Right ventricle myocardium inferior (tissue), 1 donor: ENCODE measurements at regions not wholly inside any gene's neighbourhood (a gene's known extent, or its start where the extent isn't known, plus 50 kb on each side); places are given as distances from the start of the nearest gene placed in this dataset.

Experiments used
- ATAC-seq: fragments of 200-7000 bp; cut with Tn5 transposase; one replicate; pipeline ENCODE4 v1.9.1; 2020; ENCODE audit warnings: mild to moderate bottlenecking, moderate library complexity
- DNase-seq: peaks from one replicate; pipeline ENCODE4 v3.0.0; 2021; ENCODE audit errors: missing footprints
- intact Hi-C: fragments of 100-400 bp; cut with DNase I; formaldehyde crosslinking; loops from one replicate; pipeline ENCODE4 v1.11.0; 2022
- donor health status: DM: no; HTN: yes; CAD: no; lungs with severe emphysema.

- intact Hi-C loops, result no loop called here
- ATAC-seq (peak; percentile 78), DNase-seq (peak; percentile 88)
Measured at GRCh38 chr13:105139380-105140285, 1395.8 kb downstream of the EFNB2 start.

- no peak for ATAC-seq
- DNase-seq, result no peak
- intact Hi-C loops, result no loop called here
Measured at GRCh38 chr13:105139048-105139379, 1396.4 kb downstream of the EFNB2 start.

- no peak for DNase-seq
- ATAC-seq, result no peak
- intact Hi-C loops, result no loop called here
Measured at GRCh38 chr13:105135852-105136615, 1399.4 kb downstream of the EFNB2 start.

GRCh38 chr13:105127732-105128131 lies 1407.7 kb downstream of the EFNB2 start:
- no peak for ATAC-seq
- DNase-seq, result no peak
- intact Hi-C loops, result no loop called here

- no peak for ATAC-seq
- no peak for DNase-seq
Measured at GRCh38 chr13:105121221-105121620, 1414.2 kb downstream of the EFNB2 start.

GRCh38 chr13:105118426-105118985 lies 1417.0 kb downstream of the EFNB2 start:
- DNase-seq (no peak), ATAC-seq (no peak)
- intact Hi-C loops, result no loop called here

More at GRCh38 chr13:105121221-105121620, 1414.2 kb downstream of the EFNB2 start:
- intact Hi-C loops, result no loop called here

- ATAC-seq (no peak), DNase-seq (no peak)
- intact Hi-C loops, result no loop called here
Measured at GRCh38 chr13:105116966-105117365, 1418.5 kb downstream of the EFNB2 start.

GRCh38 chr13:105112561-105112960 lies 1422.9 kb downstream of the EFNB2 start:
- no peak for ATAC-seq
- no peak for DNase-seq
- intact Hi-C loops, result no loop called here

GRCh38 chr13:105107781-105108180 lies 1427.7 kb downstream of the EFNB2 start:
- intact Hi-C loops, result no loop called here
- ATAC-seq, result no peak
- DNase-seq, result no peak

- no peak for ATAC-seq
- intact Hi-C loops, result no loop called here
- DNase-seq, result no peak
Measured at GRCh38 chr13:105105471-105105870, 1430.0 kb downstream of the EFNB2 start.

GRCh38 chr13:105097521-105097920 lies 1437.9 kb downstream of the EFNB2 start:
- no peak for DNase-seq
- no peak for ATAC-seq
- intact Hi-C loops, result no loop called here

GRCh38 chr13:105089858-105090643 lies 1445.4 kb downstream of the EFNB2 start:
- DNase-seq (no peak), ATAC-seq (no peak)
- intact Hi-C loops, result no loop called here

GRCh38 chr13:105087945-105088344 lies 1447.5 kb downstream of the EFNB2 start:
- no peak for DNase-seq
- intact Hi-C loops, result no loop called here
- ATAC-seq, result no peak

- no peak for DNase-seq
- intact Hi-C loops, result no loop called here
- no peak for ATAC-seq
Measured at GRCh38 chr13:105084931-105085330, 1450.5 kb downstream of the EFNB2 start.

GRCh38 chr13:105083992-105084391 lies 1451.5 kb downstream of the EFNB2 start:
- DNase-seq, result no peak
- peak; percentile 44 for ATAC-seq
- intact Hi-C loops, result no loop called here

- intact Hi-C loops, result no loop called here
- DNase-seq, result no peak
- ATAC-seq, result no peak
Measured at GRCh38 chr13:105074755-105075154, 1460.7 kb downstream of the EFNB2 start.

GRCh38 chr13:105073041-105073440 lies 1462.4 kb downstream of the EFNB2 start:
- ATAC-seq, result no peak
- no peak for DNase-seq
- intact Hi-C loops, result no loop called here

GRCh38 chr13:105070452-105070851 lies 1465.0 kb downstream of the EFNB2 start:
- intact Hi-C loops, result no loop called here
- DNase-seq, result no peak
- ATAC-seq, result no peak

GRCh38 chr13:105069106-105069505 lies 1466.4 kb downstream of the EFNB2 start:
- intact Hi-C loops, result no loop called here
- DNase-seq (no peak), ATAC-seq (no peak)
